ENCODE measurements at regions not wholly inside any gene's neighbourhood (a gene's known extent, or its start where the extent isn't known, plus 50 kb on each side); places are given as distances from the start of the nearest gene placed in this dataset.

GRCh38 chr11:106399076-106399511, 321.6 kb downstream of the AASDHPPT start:
- Histone ChIP-seq H3K4me1 (ENCODE audit: control insufficient read depth, insufficient read depth, low read length, unreplicated experiment) (peaks cover 40% of the 10 kb centered on the region), H3K36me3 (ENCODE audit: insufficient read depth, low read length) (no peaks in the 10 kb centered on the region), H3K27ac (ENCODE audit: low read depth, low read length) (peak overlapping the region; percentile 94), H3K27me3 (ENCODE audit: insufficient read depth, low read length) (no peaks in the 10 kb centered on the region), H2AFZ (ENCODE audit: low read length, unreplicated experiment) (peak overlapping the region; percentile 24), H3K79me2 (ENCODE audit: control insufficient read depth, insufficient read depth, low read length, unreplicated experiment) (no peaks in the 10 kb centered on the region), H3K4me3 (ENCODE audit: low read depth, low read length) (peak overlapping the region; percentile 11; the same call in 1 of the 2 replicates)

- peak overlapping the region; percentile 94 for H3K27ac ChIP-seq (ENCODE audit: low read depth, low read length)
- H3K79me2 ChIP-seq (ENCODE audit: control insufficient read depth, insufficient read depth, low read length, unreplicated experiment) = no peaks in the 10 kb centered on the region
- peak overlapping the region; percentile 24 for H2AFZ ChIP-seq (ENCODE audit: low read length, unreplicated experiment)
Measured at GRCh38 chr11:106399624-106400023, 322.2 kb downstream of the AASDHPPT start.

GRCh38 chr11:106400949-106401570, 323.6 kb downstream of the AASDHPPT start:
- Histone ChIP-seq H2AFZ (ENCODE audit: low read length, unreplicated experiment) (peak overlapping the region; percentile 58), H3K4me1 (ENCODE audit: control insufficient read depth, insufficient read depth, low read length, unreplicated experiment) (peaks cover 40% of the 10 kb centered on the region), H3K36me3 (ENCODE audit: insufficient read depth, low read length) (no peaks in the 10 kb centered on the region), H3K4me3 (ENCODE audit: low read depth, low read length) (no peak overlapping the region), H3K27ac (ENCODE audit: low read depth, low read length) (peak overlapping the region; percentile 94), H3K27me3 (ENCODE audit: insufficient read depth, low read length) (no peaks in the 10 kb centered on the region), H3K79me2 (ENCODE audit: control insufficient read depth, insufficient read depth, low read length, unreplicated experiment) (no peaks in the 10 kb centered on the region)

More at GRCh38 chr11:106399624-106400023, 322.2 kb downstream of the AASDHPPT start:
- Histone ChIP-seq H3K36me3 (ENCODE audit: insufficient read depth, low read length) (no peaks in the 10 kb centered on the region), H3K4me3 (ENCODE audit: low read depth, low read length) (peak overlapping the region; percentile 11; the same call in 1 of the 2 replicates), H3K4me1 (ENCODE audit: control insufficient read depth, insufficient read depth, low read length, unreplicated experiment) (peaks cover 40% of the 10 kb centered on the region), H3K27me3 (ENCODE audit: insufficient read depth, low read length) (no peaks in the 10 kb centered on the region)

GRCh38 chr11:106403751-106404150, 326.3 kb downstream of the AASDHPPT start:
- Histone ChIP-seq H3K4me3 (ENCODE audit: low read depth, low read length) (no peak overlapping the region), H3K27me3 (ENCODE audit: insufficient read depth, low read length) (no peaks in the 10 kb centered on the region), H2AFZ (ENCODE audit: low read length, unreplicated experiment) (no peak overlapping the region), H3K4me1 (ENCODE audit: control insufficient read depth, insufficient read depth, low read length, unreplicated experiment) (peaks cover 27% of the 10 kb centered on the region), H3K36me3 (ENCODE audit: insufficient read depth, low read length) (no peaks in the 10 kb centered on the region), H3K27ac (ENCODE audit: low read depth, low read length) (no peak overlapping the region), H3K79me2 (ENCODE audit: control insufficient read depth, insufficient read depth, low read length, unreplicated experiment) (no peaks in the 10 kb centered on the region)

- Histone ChIP-seq H3K79me2 (ENCODE audit: control insufficient read depth, insufficient read depth, low read length, unreplicated experiment) (no peaks in the 10 kb centered on the region), H2AFZ (ENCODE audit: low read length, unreplicated experiment) (no peak overlapping the region), H3K4me1 (ENCODE audit: control insufficient read depth, insufficient read depth, low read length, unreplicated experiment) (no peaks in the 10 kb centered on the region), H3K27ac (ENCODE audit: low read depth, low read length) (no peak overlapping the region), H3K4me3 (ENCODE audit: low read depth, low read length) (no peak overlapping the region), H3K36me3 (ENCODE audit: insufficient read depth, low read length) (no peaks in the 10 kb centered on the region), H3K27me3 (ENCODE audit: insufficient read depth, low read length) (no peaks in the 10 kb centered on the region)
Measured at GRCh38 chr11:106409222-106409621, 331.8 kb downstream of the AASDHPPT start.

- Histone ChIP-seq H2AFZ (ENCODE audit: low read length, unreplicated experiment) (no peak overlapping the region), H3K27me3 (ENCODE audit: insufficient read depth, low read length) (no peaks in the 10 kb centered on the region), H3K27ac (ENCODE audit: low read depth, low read length) (no peak overlapping the region), H3K79me2 (ENCODE audit: control insufficient read depth, insufficient read depth, low read length, unreplicated experiment) (no peaks in the 10 kb centered on the region), H3K36me3 (ENCODE audit: insufficient read depth, low read length) (no peaks in the 10 kb centered on the region), H3K4me3 (ENCODE audit: low read depth, low read length) (no peak overlapping the region), H3K4me1 (ENCODE audit: control insufficient read depth, insufficient read depth, low read length, unreplicated experiment) (no peaks in the 10 kb centered on the region)
Measured at GRCh38 chr11:106409671-106410070, 332.2 kb downstream of the AASDHPPT start.

GRCh38 chr11:106410902-106411301, 333.4 kb downstream of the AASDHPPT start:
- H3K4me1 ChIP-seq (ENCODE audit: control insufficient read depth, insufficient read depth, low read length, unreplicated experiment) = no peaks in the 10 kb centered on the region
- no peak overlapping the region for H2AFZ ChIP-seq (ENCODE audit: low read length, unreplicated experiment)
- no peaks in the 10 kb centered on the region for H3K79me2 ChIP-seq (ENCODE audit: control insufficient read depth, insufficient read depth, low read length, unreplicated experiment)
- no peak overlapping the region for H3K4me3 ChIP-seq (ENCODE audit: low read depth, low read length)
- H3K27ac ChIP-seq (ENCODE audit: low read depth, low read length) = no peak overlapping the region
- no peaks in the 10 kb centered on the region for H3K27me3 ChIP-seq (ENCODE audit: insufficient read depth, low read length)
- no peaks in the 10 kb centered on the region for H3K36me3 ChIP-seq (ENCODE audit: insufficient read depth, low read length)

GRCh38 chr11:106413222-106413621, 335.8 kb downstream of the AASDHPPT start:
- Histone ChIP-seq H3K4me1 (ENCODE audit: control insufficient read depth, insufficient read depth, low read length, unreplicated experiment) (no peaks in the 10 kb centered on the region), H3K4me3 (ENCODE audit: low read depth, low read length) (no peak overlapping the region), H3K79me2 (ENCODE audit: control insufficient read depth, insufficient read depth, low read length, unreplicated experiment) (no peaks in the 10 kb centered on the region), H3K27ac (ENCODE audit: low read depth, low read length) (no peak overlapping the region), H3K27me3 (ENCODE audit: insufficient read depth, low read length) (no peaks in the 10 kb centered on the region), H3K36me3 (ENCODE audit: insufficient read depth, low read length) (no peaks in the 10 kb centered on the region), H2AFZ (ENCODE audit: low read length, unreplicated experiment) (no peak overlapping the region)

GRCh38 chr11:106415510-106415909, 338.0 kb downstream of the AASDHPPT start:
- Histone ChIP-seq H3K36me3 (ENCODE audit: insufficient read depth, low read length) (no peaks in the 10 kb centered on the region), H3K27ac (ENCODE audit: low read depth, low read length) (no peak overlapping the region), H3K4me3 (ENCODE audit: low read depth, low read length) (no peak overlapping the region), H3K4me1 (ENCODE audit: control insufficient read depth, insufficient read depth, low read length, unreplicated experiment) (no peaks in the 10 kb centered on the region), H3K79me2 (ENCODE audit: control insufficient read depth, insufficient read depth, low read length, unreplicated experiment) (no peaks in the 10 kb centered on the region), H2AFZ (ENCODE audit: low read length, unreplicated experiment) (no peak overlapping the region), H3K27me3 (ENCODE audit: insufficient read depth, low read length) (no peaks in the 10 kb centered on the region)

- H3K27me3 ChIP-seq (ENCODE audit: insufficient read depth, low read length) = no peaks in the 10 kb centered on the region
Measured at GRCh38 chr11:106418791-106419190, 341.3 kb downstream of the AASDHPPT start.

GRCh38 chr11:106420048-106420665, 342.7 kb downstream of the AASDHPPT start:
- H3K27me3 ChIP-seq (ENCODE audit: insufficient read depth, low read length) = no peaks in the 10 kb centered on the region
- H3K27ac ChIP-seq (ENCODE audit: low read depth, low read length) = no peak overlapping the region
- no peaks in the 10 kb centered on the region for H3K79me2 ChIP-seq (ENCODE audit: control insufficient read depth, insufficient read depth, low read length, unreplicated experiment)
- peaks cover 20% of the 10 kb centered on the region for H3K4me1 ChIP-seq (ENCODE audit: control insufficient read depth, insufficient read depth, low read length, unreplicated experiment)
- no peak overlapping the region for H3K4me3 ChIP-seq (ENCODE audit: low read depth, low read length)
- H3K36me3 ChIP-seq (ENCODE audit: insufficient read depth, low read length) = no peaks in the 10 kb centered on the region
- peak overlapping the region; percentile 39 for H2AFZ ChIP-seq (ENCODE audit: low read length, unreplicated experiment)

More at GRCh38 chr11:106418791-106419190, 341.3 kb downstream of the AASDHPPT start:
- Histone ChIP-seq H3K36me3 (ENCODE audit: insufficient read depth, low read length) (no peaks in the 10 kb centered on the region), H3K4me3 (ENCODE audit: low read depth, low read length) (no peak overlapping the region), H3K27ac (ENCODE audit: low read depth, low read length) (no peak overlapping the region), H2AFZ (ENCODE audit: low read length, unreplicated experiment) (no peak overlapping the region), H3K4me1 (ENCODE audit: control insufficient read depth, insufficient read depth, low read length, unreplicated experiment) (peaks cover 8% of the 10 kb centered on the region), H3K79me2 (ENCODE audit: control insufficient read depth, insufficient read depth, low read length, unreplicated experiment) (no peaks in the 10 kb centered on the region)
